IMR-90 (cell line): ENCODE measurements at regions not wholly inside any gene's neighbourhood (a gene's known extent, or its start where the extent isn't known, plus 50 kb on each side); places are given as distances from the start of the nearest gene placed in this dataset.
A peak's percentile ranks its signal among the peaks of the same experiment; 100 is the strongest.

Experiments
- ATAC-seq: fragments of 200-7000 bp; cut with Tn5 transposase; 2 replicates; pipeline ENCODE4 v1.9.1; 2020; ENCODE audit warnings: low read depth, mild to moderate bottlenecking, moderate library complexity
- BruUV-seq: library from RNA; stranded (reverse); fragments of 400-500 nt; replicated peaks from 2 replicates; lab custom pipeline; 2021; lab: Mats Ljungman, UMichigan
- CTCF ChIA-PET: fragments of 300-600 bp; formaldehyde crosslinking; extraction: SDS; loops from one replicate; lab custom pipeline; 2021; ENCODE audit warnings: antibody characterized with exemption; lab: Yijun Ruan, JAX
- POLR2A ChIA-PET: fragments of 300-600 bp; sonication (Branson Sonifier 250); formaldehyde crosslinking; loops from one replicate; lab custom pipeline; 2022; ENCODE audit warnings: antibody characterized with exemption; ENCODE audit not compliant: unreplicated experiment; lab: Charles Lee
- DNase-seq: peaks from one replicate; pipeline ENCODE4 v3.0.0; 2013
- H2AFZ ChIP-seq: replicated peaks from 2 replicates; pipeline ENCODE3; 2013; ENCODE audit warnings: low read length, mild to moderate bottlenecking; ENCODE audit not compliant: poor library complexity
- H2AK5ac ChIP-seq: 2 replicates; pipeline ENCODE4 v1.6.1; 2013; ENCODE audit warnings: low read depth, low read length, inconsistent platforms
- H2AK9ac ChIP-seq: replicated peaks from 2 replicates; pipeline ENCODE3; 2013; ENCODE audit warnings: mild to moderate bottlenecking, low read depth, low read length, moderate library complexity; ENCODE audit not compliant: poor library complexity
- H2BK120ac ChIP-seq: 2 replicates; pipeline ENCODE4 v1.6.1; 2013; ENCODE audit warnings: low read depth, low read length, inconsistent platforms
- H2BK15ac ChIP-seq: 3 replicates; pipeline ENCODE4 v1.6.1; 2013; ENCODE audit warnings: low read depth, low read length, inconsistent platforms
- H2BK20ac ChIP-seq: 2 replicates; pipeline ENCODE4 v1.6.1; 2013; ENCODE audit warnings: low read depth, mild to moderate bottlenecking, inconsistent platforms, low read length, moderate library complexity
- H2BK5ac ChIP-seq: 2 replicates; pipeline ENCODE4 v1.6.1; 2013; ENCODE audit warnings: mild to moderate bottlenecking, low read depth, low read length, inconsistent platforms; ENCODE audit not compliant: poor library complexity, severe bottlenecking
- H3K14ac ChIP-seq: replicated peaks from 2 replicates; pipeline ENCODE4 v1.6.1; 2013; ENCODE audit warnings: low read depth, low read length, inconsistent platforms
- H3K18ac ChIP-seq: 2 replicates; pipeline ENCODE4 v1.6.1; 2013; ENCODE audit warnings: low read depth, low read length, control low read depth
- H3K23ac ChIP-seq: 2 replicates; pipeline ENCODE4 v1.6.1; 2013; ENCODE audit warnings: low read depth, low read length, inconsistent platforms
- H3K27ac ChIP-seq: 2 replicates; pipeline ENCODE4 v1.5.1; 2013; ENCODE audit warnings: mild to moderate bottlenecking, control low read depth, low read length; ENCODE audit not compliant: insufficient read depth
- H3K27me3 ChIP-seq: 2 replicates; pipeline ENCODE4 v1.6.1; 2013; ENCODE audit warnings: low read length; ENCODE audit not compliant: control insufficient read depth, insufficient read depth
- H3K36me3 ChIP-seq: 2 replicates; pipeline ENCODE4 v1.6.1; 2013; ENCODE audit warnings: low read length, mixed read lengths; ENCODE audit not compliant: control insufficient read depth, insufficient read depth
- H3K4ac ChIP-seq: 2 replicates; pipeline ENCODE4 v1.6.1; 2013; ENCODE audit warnings: low read depth, low read length, inconsistent platforms
- H3K4me1 ChIP-seq: 2 replicates; pipeline ENCODE4 v1.6.1; 2013; ENCODE audit warnings: low read length, mixed read lengths; ENCODE audit not compliant: control insufficient read depth, insufficient read depth
- H3K4me2 ChIP-seq: 2 replicates; pipeline ENCODE4 v1.6.1; 2013; ENCODE audit warnings: low read depth, mild to moderate bottlenecking, control low read depth, low read length, moderate library complexity
- H3K4me3 ChIP-seq: 2 replicates; pipeline ENCODE4 v1.5.1; 2013; ENCODE audit warnings: low read depth, mild to moderate bottlenecking, control low read depth, low read length, moderate library complexity; ENCODE audit not compliant: insufficient read depth
- H3K56ac ChIP-seq: 2 replicates; pipeline ENCODE4 v1.6.1; 2013; ENCODE audit warnings: low read length, inconsistent platforms; ENCODE audit not compliant: insufficient read depth; ENCODE audit errors: extremely low read depth
- H3K79me1 ChIP-seq, 2 experiments: 2 replicates each; pipeline ENCODE4 v1.6.1; 2013; ENCODE audit warnings: low read length in 2 of 2, inconsistent platforms in 1 of 2, low read depth in 1 of 2
- H3K9ac ChIP-seq: 2 replicates; pipeline ENCODE4 v1.6.1; 2013; ENCODE audit warnings: low read depth, low read length, control low read depth
- H3K9me1 ChIP-seq: 2 replicates; pipeline ENCODE4 v1.6.1; 2013; ENCODE audit warnings: low read length, inconsistent platforms; ENCODE audit not compliant: insufficient read depth
- H3K9me3 ChIP-seq: 2 replicates; pipeline ENCODE4 v1.6.1; 2013; ENCODE audit warnings: low read length; ENCODE audit not compliant: control insufficient read depth, insufficient read depth
- H4K20me1 ChIP-seq: 2 replicates; pipeline ENCODE4 v1.6.1; 2013; ENCODE audit warnings: low read length, inconsistent platforms; ENCODE audit not compliant: insufficient read depth
- H4K5ac ChIP-seq: 2 replicates; pipeline ENCODE4 v1.6.1; 2013; ENCODE audit warnings: mild to moderate bottlenecking, low read depth, low read length, control low read depth
- H4K8ac ChIP-seq, 2 experiments: 2 replicates each; pipeline ENCODE4 v1.6.1; 2013; ENCODE audit warnings: low read depth in 2 of 2, low read length in 2 of 2, control low read depth in 1 of 2, inconsistent platforms in 1 of 2
- H4K91ac ChIP-seq: 2 replicates; pipeline ENCODE4 v1.6.1; 2013; ENCODE audit warnings: low read depth, low read length, inconsistent platforms; ENCODE audit not compliant: insufficient read depth
- CHD1 ChIP-seq: IDR thresholded peaks from 2 replicates; pipeline ENCODE4 v1.6.1; 2012; ENCODE audit warnings: low read depth, low read length, improper control_type of control experiment
- CTCF ChIP-seq: conservative IDR thresholded peaks from 2 replicates; pipeline ENCODE4 v1.5.1; 2012; ENCODE audit warnings: mild to moderate bottlenecking, low read depth, low read length, improper control_type of control experiment
- MAFK ChIP-seq: IDR thresholded peaks from 2 replicates; pipeline ENCODE4 v1.6.1; 2012; ENCODE audit warnings: low read depth, low read length, improper control_type of control experiment
- RAD21 ChIP-seq: IDR thresholded peaks from 2 replicates; pipeline ENCODE4 v1.6.1; 2012; ENCODE audit warnings: low read length, improper control_type of control experiment
- WGBS, 2 experiments: methylation state at CpG; one replicate each; pipeline versions ENCODE4 v1.1.5 to v1.1.7; 2013; ENCODE audit warnings: missing lambda C conversion rate in 2 of 2; ENCODE audit not compliant: insufficient read length in 1 of 2; ENCODE audit errors: extremely low coverage in 2 of 2; 5-methylcytosine and 5-hydroxymethylcytosine counted together
- dilution Hi-C: fragments of 300-500 bp; cut with HindIII; formaldehyde crosslinking; loops from one replicate; pipeline ENCODE4 v1.14.3; 2018; ENCODE audit warnings: low sequenced_read_pairs; ENCODE audit not compliant: unreplicated experiment
- in situ Hi-C: fragments of 300-500 bp; cut with MboI; formaldehyde crosslinking; loops from 3 replicates; pipeline ENCODE4 v1.14.3; 2019; ENCODE audit warnings: low sequenced_read_pairs, inconsistent platforms, mixed read lengths
- intact Hi-C: fragments of 100-400 bp; cut with micrococcal nuclease; formaldehyde crosslinking; loops from 2 replicates; pipeline ENCODE4 v1.10.0; 2022

GRCh38 chr1:95916616-95917015, 682.6 kb downstream of the RWDD3 start:
- no peaks in the 10 kb centered on the region for H3K9me1 ChIP-seq
- no peak overlapping the region for H2BK20ac ChIP-seq
- BruUV-seq = no TSS peak
- no peak overlapping the region for H3K9ac ChIP-seq
- H3K4me2 ChIP-seq = no peak overlapping the region
- TF ChIP-seq CHD1 (no peak), RAD21 (peak; percentile 40), CTCF (peak; percentile 35), MAFK (no peak)
- no peak overlapping the region for H2BK120ac ChIP-seq
- no peaks in the 10 kb centered on the region for H3K36me3 ChIP-seq
- no CpG with 5 or more reads among the region's 1 CpG for WGBS, 2 experiments
- H3K56ac ChIP-seq = no peak overlapping the region
- no peak overlapping the region for H4K91ac ChIP-seq
- no peak overlapping the region for H2BK15ac ChIP-seq
- no peak overlapping the region for H3K4me3 ChIP-seq
- H4K20me1 ChIP-seq = no peaks in the 10 kb centered on the region
- H3K27ac ChIP-seq = no peak overlapping the region
- H2AK5ac ChIP-seq = no peak overlapping the region
- no peak overlapping the region for H3K4ac ChIP-seq
- no peak overlapping the region for H3K14ac ChIP-seq
- no peak overlapping the region for H2AK9ac ChIP-seq
- H2AFZ ChIP-seq = no peak overlapping the region
- no peak overlapping the region for H3K23ac ChIP-seq
- intact Hi-C loops (no loop called here), in situ Hi-C loops (no loop called here), dilution Hi-C loops (no loop called here)
- no peaks in the 10 kb centered on the region for H3K27me3 ChIP-seq
- H4K8ac ChIP-seq = no peak overlapping the region
- no peaks in the 10 kb centered on the region; the same call in 1 of the 2 replicates for H3K9me3 ChIP-seq
- no peak for ATAC-seq
- H4K5ac ChIP-seq = no peak overlapping the region
- H2BK5ac ChIP-seq = no peak overlapping the region
- DNase-seq = peak; percentile 14
- no peaks in the 10 kb centered on the region for H3K79me1 ChIP-seq
- no peak overlapping the region for H3K18ac ChIP-seq
- ChIA-PET CTCF (no interaction called here), POLR2A (no interaction called here)
- no peaks in the 10 kb centered on the region for H3K4me1 ChIP-seq
